Colonic mucosa (tissue), 4 donors: ENCODE measurements at regions not wholly inside any gene's neighbourhood (a gene's known extent, or its start where the extent isn't known, plus 50 kb on each side); places are given as distances from the start of the nearest gene placed in this dataset.
A peak's percentile ranks its signal among the peaks of the same experiment; 100 is the strongest.

Experiments used
- DNase-seq: peaks from one replicate; pipeline ENCODE4 v3.0.0-alpha.2; 2020
- H3K27ac ChIP-seq: fragments of 200-600 bp; one replicate; pipeline ENCODE4 v1.8.0; 2021
- H3K27me3 ChIP-seq: fragments of 200-600 bp; one replicate; pipeline ENCODE4 v1.8.0; 2021
- H3K36me3 ChIP-seq: fragments of 200-600 bp; one replicate; pipeline ENCODE4 v1.8.0; 2021
- H3K4me1 ChIP-seq: fragments of 200-600 bp; one replicate; pipeline ENCODE4 v1.8.0; 2021; ENCODE audit warnings: mild to moderate bottlenecking
- H3K4me3 ChIP-seq: fragments of 200-600 bp; one replicate; pipeline ENCODE4 v1.8.0; 2021
- H3K9ac ChIP-seq, 2 donors: one replicate each; pipeline ENCODE4 v1.7.0; 2013; ENCODE audit warnings: control low read depth in 2 of 2, low read depth in 2 of 2, low read length in 2 of 2
- H3K9me3 ChIP-seq: fragments of 200-600 bp; one replicate; pipeline ENCODE4 v1.8.0; 2021
- CTCF ChIP-seq: fragments of 200-600 bp; IDR thresholded peaks from one replicate; pipeline ENCODE4 v1.8.0; 2022; ENCODE audit warnings: antibody characterized with exemption, mild to moderate bottlenecking
- intact Hi-C: fragments of 100-400 bp; cut with DNase I; formaldehyde crosslinking; loops from one replicate; pipeline ENCODE4 v1.14.1; 2022
- donor health status: healthy.
- donor health status: DM: no; HTN: no; CAD: no.
- donor health status: DM: no; HTN: no; CAD: no.

- TF ChIP-seq CTCF = no peak
- Histone ChIP-seq H3K9ac (no peak overlapping the region), H3K27ac (no peak overlapping the region), H3K36me3 (no peaks in the 10 kb centered on the region), H3K4me3 (no peak overlapping the region), H3K9me3 (no peaks in the 10 kb centered on the region), H3K4me1 (no peaks in the 10 kb centered on the region), H3K27me3 (no peaks in the 10 kb centered on the region)
- DNase-seq = no peak
- intact Hi-C loops = no loop called here
Observed at GRCh38 chrX:87236830-87237440, 280.7 kb upstream of the KLHL4 start.

- intact Hi-C loops = no loop called here
- H3K27me3 ChIP-seq = no peaks in the 10 kb centered on the region
Observed at GRCh38 chrX:87265518-87265917, 252.1 kb upstream of the KLHL4 start.

GRCh38 chrX:87272491-87272890 lies 245.1 kb upstream of the KLHL4 start:
- no peaks in the 10 kb centered on the region for H3K4me1 ChIP-seq
- intact Hi-C loops = no loop called here
- H3K27me3 ChIP-seq = no peaks in the 10 kb centered on the region
- H3K9me3 ChIP-seq = no peaks in the 10 kb centered on the region
- H3K36me3 ChIP-seq = no peaks in the 10 kb centered on the region
- no peak overlapping the region for H3K27ac ChIP-seq
- no peak for DNase-seq
- TF ChIP-seq CTCF = no peak
- no peak overlapping the region for H3K4me3 ChIP-seq
- H3K9ac ChIP-seq = no peak overlapping the region

More at GRCh38 chrX:87265518-87265917, 252.1 kb upstream of the KLHL4 start:
- no peak for TF ChIP-seq CTCF
- H3K9me3 ChIP-seq = no peaks in the 10 kb centered on the region
- H3K4me3 ChIP-seq = no peak overlapping the region
- H3K36me3 ChIP-seq = no peaks in the 10 kb centered on the region
- no peak for DNase-seq
- no peaks in the 10 kb centered on the region for H3K4me1 ChIP-seq
- H3K9ac ChIP-seq = no peak overlapping the region
- H3K27ac ChIP-seq = no peak overlapping the region

GRCh38 chrX:87299563-87300160 lies 217.9 kb upstream of the KLHL4 start:
- Histone ChIP-seq H3K4me1 (no peaks in the 10 kb centered on the region), H3K4me3 (no peak overlapping the region), H3K27ac (no peak overlapping the region), H3K9me3 (no peaks in the 10 kb centered on the region), H3K27me3 (no peaks in the 10 kb centered on the region), H3K36me3 (no peaks in the 10 kb centered on the region), H3K9ac (no peak overlapping the region)
- TF ChIP-seq CTCF = peak; percentile 41
- no peak for DNase-seq
- intact Hi-C loops = no loop called here

GRCh38 chrX:87310780-87311179 lies 206.8 kb upstream of the KLHL4 start:
- Histone ChIP-seq H3K27me3 (no peaks in the 10 kb centered on the region), H3K4me3 (no peak overlapping the region), H3K4me1 (no peaks in the 10 kb centered on the region), H3K36me3 (no peaks in the 10 kb centered on the region), H3K9me3 (no peaks in the 10 kb centered on the region), H3K9ac (no peak overlapping the region), H3K27ac (no peak overlapping the region)
- TF ChIP-seq CTCF = no peak
- intact Hi-C loops = no loop called here
- DNase-seq = no peak
